Stimulated activated naive B cell treated with anti-CD40 and anti-IgM and Interleukin-4, amounts not matched to agents 10 μg/mL and 1 μg/mL and 100 μg/mL, for 72 hours (primary cell): ENCODE measurements at regions not wholly inside any gene's neighbourhood (a gene's known extent, or its start where the extent isn't known, plus 50 kb on each side); places are given as distances from the start of the nearest gene placed in this dataset.

Experiments
- ATAC-seq, 2 donors: fragments of 150-1000 bp; cut with Tn5 transposase; replicated peaks; 2 replicates each; pipeline ENCODE4 v1.10.0; 2021; ENCODE audit warnings: moderate library complexity in 1 of 2
- DNase-seq: peaks from one replicate; pipeline ENCODE4 v3.0.0; 2021
- H3K27ac Mint-ChIP-seq: one replicate; pipeline ENCODE4 v1.8.0; 2022; ENCODE audit warnings: mild to moderate bottlenecking, mixed read lengths
- H3K27me3 Mint-ChIP-seq, 2 donors: one replicate each; pipeline ENCODE4 v1.8.0; 2022; ENCODE audit warnings: mixed read lengths in 2 of 2
- H3K36me3 Mint-ChIP-seq, 2 donors: one replicate each; pipeline ENCODE4 v1.8.0; 2022; ENCODE audit warnings: mixed read lengths in 2 of 2, mild to moderate bottlenecking in 1 of 2
- H3K4me1 Mint-ChIP-seq, 2 donors: one replicate each; pipeline ENCODE4 v1.8.0; 2022; ENCODE audit warnings: mixed read lengths in 2 of 2, mild to moderate bottlenecking in 1 of 2
- H3K4me3 Mint-ChIP-seq, 2 donors: one replicate each; pipeline ENCODE4 v1.8.0; 2022; ENCODE audit warnings: mild to moderate bottlenecking in 2 of 2, mixed read lengths in 2 of 2, moderate library complexity in 1 of 2
- H3K9me3 Mint-ChIP-seq, 2 donors: one replicate each; pipeline ENCODE4 v1.8.0; 2022; ENCODE audit warnings: mixed read lengths in 2 of 2, mild to moderate bottlenecking in 1 of 2

DNA sequence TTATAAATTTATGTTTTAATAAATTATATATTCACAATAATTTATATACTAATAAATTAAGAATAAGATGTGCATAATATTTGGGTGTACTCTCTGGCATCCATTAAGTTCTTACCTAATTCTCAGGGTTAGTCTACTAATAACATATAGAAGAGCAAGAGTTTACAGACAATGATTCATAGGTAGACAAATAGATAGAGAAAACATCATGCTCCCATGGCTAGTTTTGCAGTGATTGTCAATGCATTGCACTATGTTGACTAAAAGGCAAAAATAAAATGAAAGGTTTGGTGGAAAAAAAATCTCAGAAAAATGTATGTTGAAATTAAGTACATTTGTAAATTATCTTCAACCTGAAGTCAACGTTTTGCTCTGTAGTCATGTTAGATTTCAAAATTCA is 606.0 kb downstream of the KCTD8 start:
- no peaks in the 10 kb centered on the region for H3K9me3 Mint-ChIP-seq
- H3K27me3 Mint-ChIP-seq, result no peaks in the 10 kb centered on the region
- no peaks in the 10 kb centered on the region for H3K4me1 Mint-ChIP-seq
- H3K36me3 Mint-ChIP-seq, result no peaks in the 10 kb centered on the region
- ATAC-seq (no peak), DNase-seq (no peak)
- H3K4me3 Mint-ChIP-seq, result no peak overlapping the region
- no peak overlapping the region for H3K27ac Mint-ChIP-seq

DNA sequence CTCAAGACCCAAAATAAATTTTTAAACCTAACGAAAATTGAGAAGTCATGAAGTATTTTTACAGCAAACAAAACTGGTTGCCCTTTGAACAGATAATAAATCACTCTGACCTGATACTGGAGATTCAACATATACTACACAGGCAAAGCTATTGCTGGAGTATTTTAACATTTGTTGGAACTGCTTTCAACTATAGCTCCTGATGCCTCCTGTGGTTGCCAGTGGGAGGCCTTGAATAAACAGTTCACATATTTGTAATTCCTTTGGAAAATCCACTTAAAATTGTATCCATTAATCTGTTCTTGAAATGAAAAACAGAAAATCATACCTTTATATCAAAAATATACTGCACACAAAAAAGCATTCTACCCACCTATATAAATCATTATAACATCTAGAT is 605.1 kb downstream of the KCTD8 start:
- Mint-ChIP-seq H3K9me3 (no peaks in the 10 kb centered on the region), H3K36me3 (no peaks in the 10 kb centered on the region), H3K27me3 (no peaks in the 10 kb centered on the region), H3K4me3 (no peak overlapping the region), H3K27ac (no peak overlapping the region), H3K4me1 (no peaks in the 10 kb centered on the region)
- DNase-seq, result no peak
- no peak for ATAC-seq

DNA sequence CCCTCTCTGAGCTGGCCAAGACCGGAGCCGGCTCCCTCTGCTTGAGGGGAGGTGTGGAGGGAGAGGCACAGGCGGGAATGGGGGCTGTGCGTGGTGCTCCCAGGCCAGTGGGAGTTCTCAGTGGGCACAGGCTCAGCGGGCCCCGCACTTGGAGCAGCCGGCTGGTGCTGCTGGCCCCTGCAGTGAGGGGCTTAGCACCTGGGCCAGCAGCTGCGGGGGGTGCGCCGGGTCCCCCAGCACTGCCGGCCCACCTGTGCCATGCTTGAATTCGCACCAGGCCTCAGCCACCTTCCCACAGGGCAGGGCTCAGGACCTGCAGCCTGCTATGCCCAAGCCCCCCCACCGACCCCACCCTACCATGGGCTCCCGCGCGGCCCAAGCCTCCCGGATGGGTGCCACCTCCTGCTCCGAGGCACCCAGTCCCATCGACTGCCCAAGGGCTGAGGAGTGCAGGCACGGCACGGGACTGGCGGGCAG is 602.5 kb downstream of the KCTD8 start:
- H3K9me3 Mint-ChIP-seq, result no peaks in the 10 kb centered on the region
- no peak overlapping the region for H3K27ac Mint-ChIP-seq
- H3K4me1 Mint-ChIP-seq, result no peaks in the 10 kb centered on the region
- ATAC-seq (no peak), DNase-seq (no peak)
- no peaks in the 10 kb centered on the region for H3K36me3 Mint-ChIP-seq
- no peak overlapping the region for H3K4me3 Mint-ChIP-seq
- no peaks in the 10 kb centered on the region for H3K27me3 Mint-ChIP-seq

DNA sequence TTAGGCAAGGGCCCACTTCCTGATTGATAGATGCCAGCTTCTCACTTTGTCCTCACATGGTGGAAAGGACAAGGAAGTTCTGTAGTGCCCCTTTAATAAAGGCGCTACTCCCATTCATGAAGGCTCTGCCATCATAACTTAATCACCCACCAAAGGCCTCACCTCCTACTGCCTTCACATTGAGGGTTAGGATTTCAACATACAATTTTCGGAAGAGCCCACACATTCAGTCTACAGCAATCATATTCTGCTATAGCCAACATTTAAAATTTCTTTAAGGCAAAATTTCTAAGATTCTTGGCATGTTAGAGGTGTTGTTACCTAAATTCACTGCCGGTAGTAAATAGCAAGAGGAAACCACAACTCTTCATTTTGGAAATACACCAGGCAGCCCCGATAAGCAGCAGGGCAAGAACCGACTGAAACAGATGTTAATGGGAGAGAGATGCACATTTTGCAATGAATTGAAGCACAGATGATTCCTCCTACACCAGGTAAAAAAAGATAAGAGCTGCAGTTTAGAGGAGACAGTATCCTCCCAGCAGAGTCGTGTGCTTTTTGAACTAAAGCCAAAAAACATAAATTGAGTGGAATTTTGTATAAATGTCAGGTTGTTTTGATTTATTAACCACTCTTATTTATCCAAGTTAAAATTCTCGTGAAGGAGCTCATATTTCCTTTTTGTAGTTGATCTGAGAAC is 594.9 kb downstream of the KCTD8 start:
- no peak overlapping the region for H3K4me3 Mint-ChIP-seq
- ATAC-seq, result no peak
- H3K27me3 Mint-ChIP-seq, result no peaks in the 10 kb centered on the region
- no peaks in the 10 kb centered on the region for H3K4me1 Mint-ChIP-seq
- no peak for DNase-seq
- peaks cover 0 to 6% of the 10 kb centered on the region in 2 donors for H3K9me3 Mint-ChIP-seq
- no peak overlapping the region for H3K27ac Mint-ChIP-seq
- H3K36me3 Mint-ChIP-seq, result no peaks in the 10 kb centered on the region

DNA sequence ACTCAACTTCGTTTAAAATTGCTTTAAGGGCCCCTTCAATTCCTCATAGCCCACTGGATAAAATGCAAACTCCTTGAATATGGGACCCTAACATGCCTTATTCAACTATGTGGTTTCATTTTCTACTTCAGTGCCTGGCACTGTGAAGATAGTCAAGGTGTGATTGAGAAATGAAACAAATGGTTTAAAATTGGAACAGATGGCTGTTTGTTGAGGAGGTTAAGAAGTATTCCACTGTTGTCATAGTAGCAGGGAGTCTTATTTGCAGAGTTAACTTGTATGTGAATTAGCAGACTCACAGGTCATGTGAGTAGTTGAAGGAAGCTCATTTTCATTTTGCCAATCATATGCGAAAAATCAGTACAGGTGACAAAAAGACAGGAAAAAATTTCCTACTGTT is 593.3 kb downstream of the KCTD8 start:
- H3K36me3 Mint-ChIP-seq, result no peaks in the 10 kb centered on the region
- H3K9me3 Mint-ChIP-seq, result peaks cover 0 to 6% of the 10 kb centered on the region in 2 donors
- no peaks in the 10 kb centered on the region for H3K4me1 Mint-ChIP-seq
- no peak overlapping the region for H3K27ac Mint-ChIP-seq
- no peak overlapping the region for H3K4me3 Mint-ChIP-seq
- H3K27me3 Mint-ChIP-seq, result no peaks in the 10 kb centered on the region
- ATAC-seq (no peak), DNase-seq (no peak)

DNA sequence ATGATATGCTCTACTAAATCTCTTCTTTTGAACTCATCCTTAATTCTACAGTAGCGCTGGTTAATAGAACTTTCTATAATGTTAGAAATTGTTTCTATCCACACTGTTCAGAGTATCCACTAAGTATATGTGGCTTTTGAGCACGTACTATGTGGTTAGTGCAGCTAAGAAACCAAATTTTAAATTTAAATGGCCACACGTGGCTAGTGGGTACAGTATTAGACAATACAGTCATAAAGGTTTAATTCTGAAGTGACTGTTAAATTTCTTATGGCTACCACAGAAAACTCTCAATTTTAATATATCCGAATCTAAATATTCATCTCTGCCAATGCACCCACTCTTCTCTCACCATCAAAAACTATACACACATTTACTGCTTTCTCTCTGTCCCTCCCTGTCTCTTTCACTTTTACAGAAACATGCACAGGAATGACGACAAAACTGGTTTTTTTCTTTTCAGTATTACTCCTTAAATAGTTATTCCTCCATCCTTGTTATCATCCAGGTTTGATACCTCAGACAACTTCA is 583.9 kb downstream of the KCTD8 start:
- no peaks in the 10 kb centered on the region for H3K36me3 Mint-ChIP-seq
- H3K9me3 Mint-ChIP-seq, result no peaks in the 10 kb centered on the region
- no peak overlapping the region for H3K4me3 Mint-ChIP-seq
- H3K27me3 Mint-ChIP-seq, result no peaks in the 10 kb centered on the region
- H3K27ac Mint-ChIP-seq, result no peak overlapping the region
- DNase-seq (no peak), ATAC-seq (no peak)
- no peaks in the 10 kb centered on the region for H3K4me1 Mint-ChIP-seq

DNA sequence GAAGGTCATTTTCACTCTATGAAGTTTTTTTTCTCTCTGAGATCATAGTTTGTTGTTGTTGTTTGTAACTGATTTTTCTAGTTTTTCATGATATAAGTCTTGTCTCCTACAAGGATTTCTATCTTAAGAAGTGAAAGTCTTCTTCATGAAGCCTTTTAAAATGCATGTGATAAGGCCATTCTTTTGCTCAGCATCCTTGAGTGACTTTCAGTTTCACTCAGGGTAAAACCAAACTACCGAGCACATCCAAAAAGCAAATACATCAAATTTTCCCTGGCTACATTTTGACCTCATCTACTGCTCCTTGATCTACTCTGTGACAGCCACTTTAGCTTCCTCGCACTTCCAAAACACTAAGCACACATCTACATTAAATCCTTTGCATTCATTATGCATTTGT is 580.7 kb downstream of the KCTD8 start:
- Mint-ChIP-seq H3K36me3 (no peaks in the 10 kb centered on the region), H3K27ac (no peak overlapping the region), H3K9me3 (peaks cover 5 to 6% of the 10 kb centered on the region in 2 donors), H3K4me1 (no peaks in the 10 kb centered on the region), H3K4me3 (no peak overlapping the region), H3K27me3 (no peaks in the 10 kb centered on the region)
- ATAC-seq (no peak), DNase-seq (no peak)

DNA sequence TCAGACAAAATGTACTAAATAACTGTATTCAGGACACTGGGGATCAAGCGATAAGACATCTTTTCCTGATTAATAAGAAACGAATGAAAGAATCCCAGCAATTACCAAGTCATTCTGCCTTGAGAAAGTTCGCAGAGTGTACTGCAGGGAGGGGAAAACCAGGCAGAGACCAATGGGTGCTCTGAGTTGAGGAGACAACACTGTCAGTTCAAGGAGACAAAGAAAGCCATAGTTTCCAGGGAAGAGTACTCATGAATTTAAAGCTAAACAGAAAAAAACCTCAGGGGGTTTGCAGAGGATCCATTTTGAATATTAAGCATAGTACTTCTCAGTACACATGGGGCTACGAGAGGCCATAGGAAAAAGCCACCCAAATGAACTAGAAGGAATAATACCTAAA is 573.0 kb downstream of the KCTD8 start:
- no peak overlapping the region for H3K27ac Mint-ChIP-seq
- no peaks in the 10 kb centered on the region for H3K36me3 Mint-ChIP-seq
- ATAC-seq, result no peak
- no peak for DNase-seq
- H3K9me3 Mint-ChIP-seq, result peaks cover 3 to 5% of the 10 kb centered on the region in 2 donors
- no peaks in the 10 kb centered on the region for H3K27me3 Mint-ChIP-seq
- no peak overlapping the region for H3K4me3 Mint-ChIP-seq
- H3K4me1 Mint-ChIP-seq, result no peaks in the 10 kb centered on the region

DNA sequence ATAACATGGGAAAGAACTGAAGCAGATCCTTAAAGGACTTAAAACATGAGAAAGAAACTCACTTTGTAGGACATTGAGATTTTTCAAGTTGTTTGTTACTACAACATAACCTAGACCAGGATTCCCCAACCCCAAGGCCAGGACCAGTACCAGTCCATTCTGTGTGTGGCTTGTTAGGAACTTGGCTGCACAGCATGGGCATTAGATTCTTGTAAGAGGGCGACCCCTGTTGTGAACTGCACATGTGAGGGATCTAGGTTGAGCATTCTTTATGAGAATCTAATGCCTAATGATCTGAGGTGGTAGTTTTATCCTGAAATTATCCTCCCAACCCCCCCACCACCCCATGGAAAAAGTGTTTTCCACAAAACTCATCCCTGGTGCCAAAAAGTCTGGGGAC is 566.1 kb downstream of the KCTD8 start:
- DNase-seq (no peak), ATAC-seq (no peak)
- Mint-ChIP-seq H3K4me1 (no peaks in the 10 kb centered on the region), H3K9me3 (no peaks in the 10 kb centered on the region), H3K36me3 (no peaks in the 10 kb centered on the region), H3K27ac (no peak overlapping the region), H3K4me3 (no peak overlapping the region), H3K27me3 (no peaks in the 10 kb centered on the region)

DNA sequence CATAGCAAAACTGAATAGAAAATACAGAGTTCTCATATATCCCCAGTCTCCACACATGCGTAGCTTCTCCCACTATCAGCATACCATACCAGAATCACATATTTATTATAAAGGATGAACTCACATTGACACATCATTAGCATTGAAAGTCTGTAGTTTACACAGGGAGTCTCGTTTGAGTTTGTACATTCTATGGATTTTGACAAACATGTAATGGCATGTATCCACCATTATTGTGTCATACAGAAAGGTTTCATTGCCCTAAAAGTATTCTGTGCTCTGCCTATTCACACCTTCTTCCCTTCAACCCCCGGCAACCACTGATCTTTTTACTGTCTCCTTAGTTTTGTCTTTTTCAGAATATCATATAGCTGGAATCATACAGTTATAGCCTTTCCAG is 562.4 kb downstream of the KCTD8 start:
- DNase-seq (no peak), ATAC-seq (no peak)
- H3K27ac Mint-ChIP-seq, result no peak overlapping the region
- no peaks in the 10 kb centered on the region for H3K36me3 Mint-ChIP-seq
- H3K4me1 Mint-ChIP-seq, result no peaks in the 10 kb centered on the region
- H3K4me3 Mint-ChIP-seq, result no peak overlapping the region
- H3K27me3 Mint-ChIP-seq, result no peaks in the 10 kb centered on the region
- no peaks in the 10 kb centered on the region for H3K9me3 Mint-ChIP-seq

DNA sequence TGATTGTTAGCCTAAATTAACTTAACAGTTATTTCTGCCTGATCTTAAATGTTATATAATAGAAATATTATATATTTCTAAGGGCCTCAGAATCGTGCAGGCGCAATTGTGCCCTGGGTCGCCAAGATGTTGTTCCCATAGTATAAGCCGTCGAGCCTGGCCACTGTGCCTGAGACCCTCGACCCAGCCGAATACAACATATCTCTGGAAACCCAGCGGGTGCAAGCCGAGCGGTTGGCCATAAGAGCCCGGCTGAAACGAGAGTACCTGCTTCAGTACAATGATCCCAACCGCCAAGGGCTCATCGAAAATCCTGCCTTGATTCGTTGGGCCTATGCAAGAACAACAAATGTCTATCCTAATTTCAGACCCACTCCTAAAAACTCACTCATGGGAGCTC is 549.8 kb downstream of the KCTD8 start:
- ATAC-seq (no peak), DNase-seq (no peak)
- Mint-ChIP-seq H3K27me3 (no peaks in the 10 kb centered on the region), H3K4me3 (no peak overlapping the region), H3K9me3 (peaks cover 3 to 4% of the 10 kb centered on the region in 2 donors), H3K27ac (no peak overlapping the region), H3K36me3 (no peaks in the 10 kb centered on the region), H3K4me1 (no peaks in the 10 kb centered on the region)

DNA sequence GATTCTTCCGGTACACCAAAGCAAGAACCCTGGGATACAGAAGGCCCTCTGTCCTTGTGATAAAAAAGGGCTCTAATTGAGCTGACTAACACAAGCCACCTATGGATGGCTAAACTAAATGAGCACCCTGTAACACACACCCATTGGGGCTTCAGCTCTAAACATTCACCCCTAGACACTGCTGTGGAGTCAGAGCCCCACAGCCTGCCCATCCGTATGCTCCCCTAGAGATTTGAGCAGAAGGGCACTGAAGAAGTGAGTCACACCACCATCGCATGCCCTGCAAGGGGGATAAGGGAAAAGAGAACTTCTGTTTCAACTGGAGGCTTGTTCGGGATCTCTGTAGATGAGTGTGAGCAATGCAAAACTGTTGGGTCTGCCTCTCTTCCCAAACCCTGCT is 545.2 kb downstream of the KCTD8 start:
- H3K27me3 Mint-ChIP-seq, result no peaks in the 10 kb centered on the region
- no peaks in the 10 kb centered on the region for H3K4me1 Mint-ChIP-seq
- H3K36me3 Mint-ChIP-seq, result no peaks in the 10 kb centered on the region
- DNase-seq (no peak), ATAC-seq (no peak)
- no peak overlapping the region for H3K27ac Mint-ChIP-seq
- no peaks in the 10 kb centered on the region for H3K9me3 Mint-ChIP-seq
- H3K4me3 Mint-ChIP-seq, result no peak overlapping the region

DNA sequence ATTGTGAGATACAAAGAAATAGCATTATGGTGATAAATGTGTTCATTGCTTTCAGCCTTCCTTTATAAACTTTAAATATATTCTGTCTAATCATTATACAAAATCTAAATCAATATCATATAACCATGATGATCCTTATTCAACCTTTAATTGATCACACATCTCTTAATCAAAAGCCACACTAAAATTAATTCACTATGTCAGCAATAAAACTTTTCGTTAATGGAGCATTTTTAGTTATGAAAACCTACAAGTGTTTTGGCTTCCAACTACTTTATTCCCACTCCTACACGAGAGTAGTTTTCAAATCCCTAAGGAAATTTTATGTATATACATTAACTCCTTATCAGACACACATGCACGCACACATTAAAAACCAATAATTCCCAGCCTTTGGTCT is 530.2 kb downstream of the KCTD8 start:
- no peak for DNase-seq

DNA sequence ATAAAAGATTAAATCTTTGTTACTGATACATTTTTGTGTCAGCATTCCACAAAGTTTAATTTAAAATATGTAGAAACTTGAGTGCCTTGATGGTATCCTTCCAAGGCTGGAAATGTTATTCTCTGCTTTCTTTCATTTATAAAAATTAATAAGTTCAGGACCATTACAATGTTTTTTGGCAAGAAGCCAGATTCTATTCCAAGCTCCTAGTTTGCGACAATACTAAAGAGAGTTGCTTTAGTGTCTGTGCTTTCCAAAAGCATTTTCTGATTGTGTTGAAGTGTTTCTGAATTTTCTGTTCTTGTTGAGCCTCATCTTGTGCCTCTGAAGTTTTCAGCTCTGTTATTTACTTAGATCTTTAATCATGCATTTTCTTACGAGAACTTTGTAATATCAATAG is 516.2 kb downstream of the KCTD8 start:
- H3K4me1 Mint-ChIP-seq, result no peaks in the 10 kb centered on the region
- DNase-seq (no peak), ATAC-seq (no peak)
- no peaks in the 10 kb centered on the region for H3K36me3 Mint-ChIP-seq
- H3K27me3 Mint-ChIP-seq, result no peaks in the 10 kb centered on the region
- H3K9me3 Mint-ChIP-seq, result no peaks in the 10 kb centered on the region
- H3K27ac Mint-ChIP-seq, result no peak overlapping the region
- H3K4me3 Mint-ChIP-seq, result no peak overlapping the region

More for the DNA sequence above, 530.2 kb downstream of the KCTD8 start:
- H3K4me1 Mint-ChIP-seq, result no peaks in the 10 kb centered on the region
- no peak overlapping the region for H3K4me3 Mint-ChIP-seq
- peaks cover 5 to 10% of the 10 kb centered on the region in 2 donors for H3K9me3 Mint-ChIP-seq
- H3K36me3 Mint-ChIP-seq, result no peaks in the 10 kb centered on the region
- ATAC-seq, result no peak
- H3K27me3 Mint-ChIP-seq, result no peaks in the 10 kb centered on the region
- H3K27ac Mint-ChIP-seq, result no peak overlapping the region

DNA sequence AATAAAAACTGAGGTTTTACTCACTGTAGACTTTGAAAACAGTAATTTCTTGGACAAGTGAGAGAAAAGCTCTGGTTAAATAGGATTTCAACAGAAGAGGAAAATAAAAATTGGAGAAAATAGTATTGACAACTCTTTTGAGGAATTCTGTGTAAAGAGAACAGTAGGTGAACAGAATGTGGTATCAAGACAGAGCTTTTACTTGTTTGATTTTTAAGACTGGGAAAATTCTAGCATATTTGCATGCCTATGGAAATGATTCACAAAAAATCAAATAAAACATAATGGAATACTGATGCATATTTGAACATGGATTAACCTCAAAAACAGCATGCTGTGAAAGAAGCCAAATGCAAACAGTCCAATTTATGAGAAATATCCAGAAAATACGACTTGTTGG is 504.6 kb downstream of the KCTD8 start:
- no peaks in the 10 kb centered on the region for H3K9me3 Mint-ChIP-seq
- H3K27ac Mint-ChIP-seq, result no peak overlapping the region
- ATAC-seq (no peak), DNase-seq (no peak)
- no peak overlapping the region for H3K4me3 Mint-ChIP-seq
- no peaks in the 10 kb centered on the region for H3K27me3 Mint-ChIP-seq
- H3K36me3 Mint-ChIP-seq, result no peaks in the 10 kb centered on the region
- H3K4me1 Mint-ChIP-seq, result no peaks in the 10 kb centered on the region
